A549 (cell line): ENCODE measurements at regions not wholly inside any gene's neighbourhood (a gene's known extent, or its start where the extent isn't known, plus 50 kb on each side); places are given as distances from the start of the nearest gene placed in this dataset.

ENCODE experiments used
- ATAC-seq, 2 experiments: fragments of 200-7000 bp in 1 of 2; fragments of >200 bp in 1 of 2; cut with Nextera tagmentation in 1 of 2; cut with Tn5 transposase in 1 of 2; 3 replicates each; pipeline versions ENCODE4 v1.8.0 to v1.9.1; 2018 to 2020; ENCODE audit warnings: mild to moderate bottlenecking in 1 of 2, moderate library complexity in 1 of 2
- CTCF ChIA-PET: fragments of 300-600 bp; sonication (Branson Sonifier 250); formaldehyde crosslinking; extraction: SDS; loops from one replicate; lab custom pipeline; 2021; ENCODE audit warnings: antibody characterized with exemption, inconsistent platforms; lab: Yijun Ruan, JAX
- POLR2A ChIA-PET: fragments of 350-600 bp; formaldehyde crosslinking; extraction: SDS; loops from one replicate; lab custom pipeline; 2021; ENCODE audit warnings: antibody characterized with exemption, inconsistent platforms; lab: Yijun Ruan, JAX
- DNase-seq, 2 experiments: peaks; one replicate each; pipeline versions ENCODE4 v3.0.0 to v3.0.0-alpha.2; 2011 to 2016; ENCODE audit warnings: low read depth in 1 of 2, low spot score in 1 of 2
- FAIRE-seq: peaks from 2 replicates; lab custom pipeline; 2011; peaks lifted over from hg19 to GRCh38; lab: Jason Lieb, UNC
- H3K27ac ChIP-seq, 2 experiments: fragments of >200 bp; sonication (Bioruptor Twin); formaldehyde crosslinking; 3 replicates each; pipeline ENCODE4 v1.5.1; 2016 to 2017
- H3K4me1 ChIP-seq: fragments of >200 bp; sonication (Bioruptor Twin); formaldehyde crosslinking; 3 replicates; pipeline ENCODE4 v1.6.1; 2016
- H3K4me2 ChIP-seq: fragments of >200 bp; sonication (Bioruptor Twin); formaldehyde crosslinking; 3 replicates; pipeline ENCODE4 v1.6.1; 2016
- H3K4me3 ChIP-seq: fragments of >200 bp; sonication (Bioruptor Twin); formaldehyde crosslinking; 3 replicates; pipeline ENCODE4 v1.5.1; 2016
- H3K9me3 ChIP-seq: fragments of >200 bp; sonication (Bioruptor Twin); formaldehyde crosslinking; 3 replicates; pipeline ENCODE4 v1.6.1; 2016
- ATOH8 ChIP-seq: fragments of 250-450 bp; sonication (Bioruptor Pico); IDR thresholded peaks from 2 replicates; pipeline ENCODE4 v1.5.0; 2020; ENCODE audit warnings: low read depth, mild to moderate bottlenecking, moderate library complexity
- BHLHE40 ChIP-seq: IDR thresholded peaks from 2 replicates; pipeline ENCODE4 v1.6.1; 2012; ENCODE audit warnings: low read depth, low read length, inconsistent platforms
- CEBPB ChIP-seq, 2 experiments: fragments of >200 bp in 1 of 2; sonication (Bioruptor Twin) in 1 of 2; formaldehyde crosslinking in 1 of 2; IDR thresholded peaks; 2 replicates each; pipeline ENCODE4 v1.6.1; 2012 to 2016
- EHF ChIP-seq: fragments of 250-450 bp; sonication (Bioruptor Pico); IDR thresholded peaks from 2 replicates; pipeline ENCODE4 v1.5.0; 2020; ENCODE audit warnings: mild to moderate bottlenecking
- EHMT2 ChIP-seq: fragments of 200-600 bp; sonication (generic); IDR thresholded peaks from 2 replicates; pipeline ENCODE4 v1.6.1; 2016; ENCODE audit warnings: antibody characterized with exemption, low read depth, mild to moderate bottlenecking, moderate library complexity
- ELK1 ChIP-seq: fragments of 150-350 bp; IDR thresholded peaks from 2 replicates; pipeline ENCODE4 v1.6.1; 2014; ENCODE audit warnings: low read depth, mild to moderate bottlenecking, low read length
- EP300 ChIP-seq, 2 experiments: fragments of >200 bp; sonication (Bioruptor Twin); formaldehyde crosslinking; IDR thresholded peaks; 2 replicates in 1 of 2; 3 replicates in 1 of 2; pipeline ENCODE4 v1.6.1; 2016 to 2017
- FOSB ChIP-seq: fragments of 250-450 bp; sonication (Bioruptor Pico); IDR thresholded peaks from 2 replicates; pipeline ENCODE4 v1.5.0; 2020; ENCODE audit warnings: mild to moderate bottlenecking, moderate library complexity
- FOSL2 ChIP-seq, 2 experiments: fragments of 450-650 bp in 1 of 2; fragments of >200 bp in 1 of 2; sonication (Bioruptor Twin) in 1 of 2; formaldehyde crosslinking; IDR thresholded peaks; 2 replicates each; pipeline versions ENCODE4 v1.5.0 to v1.6.1; 2016 to 2020; ENCODE audit warnings: mild to moderate bottlenecking in 1 of 2, moderate library complexity in 1 of 2
- FOXS1 ChIP-seq: fragments of 250-450 bp; sonication (Bioruptor Pico); IDR thresholded peaks from 2 replicates; pipeline ENCODE4 v1.5.0; 2020; ENCODE audit warnings: mild to moderate bottlenecking, moderate library complexity
- GATA3 ChIP-seq: IDR thresholded peaks from 2 replicates; pipeline ENCODE4 v1.6.1; 2012; ENCODE audit warnings: borderline replicate concordance
- HDAC2 ChIP-seq: fragments of 200-600 bp; sonication (generic); IDR thresholded peaks from 2 replicates; pipeline ENCODE4 v1.6.1; 2016
- HMGXB4 ChIP-seq: fragments of 250-450 bp; sonication (Bioruptor Pico); IDR thresholded peaks from 2 replicates; pipeline ENCODE4 v1.5.0; 2021; ENCODE audit warnings: mild to moderate bottlenecking, moderate library complexity, borderline replicate concordance
- JUN ChIP-seq, 2 experiments: fragments of >200 bp; sonication (Bioruptor Twin); formaldehyde crosslinking; IDR thresholded peaks; 2 replicates in 1 of 2; 3 replicates in 1 of 2; pipeline ENCODE4 v1.6.1; 2016 to 2017
- JUNB ChIP-seq: fragments of >200 bp; sonication (Bioruptor Twin); formaldehyde crosslinking; IDR thresholded peaks from 2 replicates; pipeline ENCODE4 v1.6.1; 2016
- MAX ChIP-seq: IDR thresholded peaks from 2 replicates; pipeline ENCODE4 v1.6.1; 2012
- NFE2L2 ChIP-seq: fragments of 150-350 bp; conservative IDR thresholded peaks from 2 replicates; pipeline ENCODE4 v1.6.1; 2014; ENCODE audit warnings: low read length
- PHF8 ChIP-seq: fragments of 200-600 bp; sonication (generic); IDR thresholded peaks from 2 replicates; pipeline ENCODE4 v1.6.1; 2016; ENCODE audit warnings: low read depth, mild to moderate bottlenecking, antibody characterized with exemption, moderate library complexity, borderline replicate concordance
- POLR2A ChIP-seq: IDR thresholded peaks from 2 replicates; pipeline ENCODE4 v1.6.1; 2012; ENCODE audit warnings: mild to moderate bottlenecking, low read length
- RAD21 ChIP-seq, 2 experiments: fragments of >200 bp in 1 of 2; sonication (Bioruptor Twin) in 1 of 2; formaldehyde crosslinking in 1 of 2; IDR thresholded peaks in 1 of 2; conservative IDR thresholded peaks in 1 of 2; 2 replicates in 1 of 2; 3 replicates in 1 of 2; pipeline ENCODE4 v1.6.1; 2012 to 2018; ENCODE audit warnings: inconsistent platforms in 1 of 2
- RNF2 ChIP-seq: fragments of 200-600 bp; sonication (generic); IDR thresholded peaks from 2 replicates; pipeline ENCODE4 v1.6.1; 2016; ENCODE audit warnings: low read depth, mild to moderate bottlenecking, antibody characterized with exemption, moderate library complexity, borderline replicate concordance
- SMC3 ChIP-seq: fragments of >200 bp; sonication (Bioruptor Twin); formaldehyde crosslinking; IDR thresholded peaks from 3 replicates; pipeline ENCODE4 v1.6.1; 2018; ENCODE audit warnings: inconsistent platforms
- SREBF2 ChIP-seq: fragments of 450-650 bp; IDR thresholded peaks from 2 replicates; pipeline ENCODE4 v1.6.1; 2014; ENCODE audit warnings: mild to moderate bottlenecking, moderate library complexity
- TFCP2L1 ChIP-seq: fragments of 250-450 bp; sonication (Bioruptor Pico); IDR thresholded peaks from 2 replicates; pipeline ENCODE4 v1.5.0; 2021; ENCODE audit warnings: mild to moderate bottlenecking
- ZC3H11A ChIP-seq: fragments of 450-650 bp; IDR thresholded peaks from 2 replicates; pipeline ENCODE4 v1.6.1; 2014; ENCODE audit warnings: antibody characterized with exemption, mild to moderate bottlenecking
- ZNF302 ChIP-seq: fragments of 250-450 bp; sonication (Bioruptor Pico); IDR thresholded peaks from 2 replicates; pipeline ENCODE4 v1.9.0; 2021; ENCODE audit warnings: inconsistent platforms, mild to moderate bottlenecking, moderate library complexity
- WGBS: methylation state at CpG from one replicate; pipeline ENCODE4 v1.1.6; 2017; ENCODE audit errors: missing lambda C conversion rate; 5-methylcytosine and 5-hydroxymethylcytosine counted together

GRCh38 chr1:61536174-61537108 lies 188.5 kb downstream of the TM2D1 start:
- no peak for TF ChIP-seq JUN (IDR thresholded peaks at IDR 0.05)
- no peak for TF ChIP-seq EHF
- FAIRE-seq = no peak
- ChIA-PET POLR2A (no interaction called here), CTCF (no interaction called here)
- no peak overlapping the region for H3K4me2 ChIP-seq
- no peaks in the 10 kb centered on the region for H3K4me1 ChIP-seq
- no peak overlapping the region for H3K27ac ChIP-seq
- 61% methylated on average over 3 of the region's 3 CpGs for WGBS
- no peak for DNase-seq
- H3K4me3 ChIP-seq = no peak overlapping the region
- no peak for ATAC-seq
- no peaks in the 10 kb centered on the region for H3K9me3 ChIP-seq

- CTCF ChIA-PET = no interaction called here
- 100% methylated on average over 1 of the region's 1 CpG for WGBS
Observed at GRCh38 chr1:61534847-61535246, 190.1 kb downstream of the TM2D1 start.

GRCh38 chr1:61533546-61533945 lies 191.4 kb downstream of the TM2D1 start:
- Histone ChIP-seq H3K9me3 (no peaks in the 10 kb centered on the region), H3K4me2 (no peak overlapping the region), H3K27ac (no peak overlapping the region), H3K4me3 (no peak overlapping the region), H3K4me1 (no peaks in the 10 kb centered on the region)
- POLR2A ChIA-PET = no interaction called here
- 40% methylated on average over 1 of the region's 1 CpG for WGBS
- CTCF ChIA-PET = no interaction called here
- DNase-seq = no peak
- no peak for ATAC-seq
- no peak for FAIRE-seq
- no peak for TF ChIP-seq FOSB (CRISPR knock-in tag)
- no peak for TF ChIP-seq SREBF2
- TF ChIP-seq HMGXB4 (CRISPR knock-in tag) = no peak
- TF ChIP-seq HDAC2 = no peak
- no peak for TF ChIP-seq POLR2A
- TF ChIP-seq PHF8 = no peak
- TF ChIP-seq CEBPB (IDR thresholded peaks at IDR 0.05) = no peak
- no peak for TF ChIP-seq NFE2L2
- TF ChIP-seq ATOH8 (CRISPR knock-in tag) = no peak
- TF ChIP-seq JUN (IDR thresholded peaks at IDR 0.05) = no peak
- no peak for TF ChIP-seq SMC3
- TF ChIP-seq EHMT2 = no peak
- TF ChIP-seq BHLHE40 = no peak
- TF ChIP-seq RAD21 (conservative IDR thresholded peaks at IDR 0.05 in 1 of 2, IDR thresholded peaks at IDR 0.05 in 1 of 2) = no peak
- no peak for TF ChIP-seq EP300 (IDR thresholded peaks at IDR 0.05)
- TF ChIP-seq JUNB = no peak
- TF ChIP-seq GATA3 = no peak

More at GRCh38 chr1:61534847-61535246, 190.1 kb downstream of the TM2D1 start:
- no peak overlapping the region for H3K4me2 ChIP-seq
- DNase-seq = no peak
- H3K4me3 ChIP-seq = no peak overlapping the region
- H3K27ac ChIP-seq = no peak overlapping the region
- no peaks in the 10 kb centered on the region for H3K4me1 ChIP-seq
- POLR2A ChIA-PET = no interaction called here
- no peak for FAIRE-seq
- no peaks in the 10 kb centered on the region for H3K9me3 ChIP-seq
- no peak for ATAC-seq
- TF ChIP-seq HMGXB4 (CRISPR knock-in tag) (no peak), ZC3H11A (no peak), ZNF302 (CRISPR knock-in tag) (no peak), TFCP2L1 (CRISPR knock-in tag) (no peak), MAX (no peak), FOSL2 (IDR thresholded peaks at IDR 0.05) (no peak), FOSL2 (CRISPR knock-in tag; IDR thresholded peaks at IDR 0.05) (no peak), RNF2 (no peak), BHLHE40 (no peak), POLR2A (no peak), FOXS1 (CRISPR knock-in tag) (no peak), ELK1 (no peak)
